NCI-H146 (cell line): ENCODE measurements at regions not wholly inside any gene's neighbourhood (a gene's known extent, or its start where the extent isn't known, plus 50 kb on each side); places are given as distances from the start of the nearest gene placed in this dataset.
"Not testable (repeated sequence)": the region's sequence is repeated elsewhere in the genome, so short reads cannot be mapped to it uniquely, and the experiment has no call there.

ENCODE experiments used
- DNase-seq: peaks from one replicate; lab custom pipeline; 2025; lab: John Stamatoyannopoulos, UW

DNA sequence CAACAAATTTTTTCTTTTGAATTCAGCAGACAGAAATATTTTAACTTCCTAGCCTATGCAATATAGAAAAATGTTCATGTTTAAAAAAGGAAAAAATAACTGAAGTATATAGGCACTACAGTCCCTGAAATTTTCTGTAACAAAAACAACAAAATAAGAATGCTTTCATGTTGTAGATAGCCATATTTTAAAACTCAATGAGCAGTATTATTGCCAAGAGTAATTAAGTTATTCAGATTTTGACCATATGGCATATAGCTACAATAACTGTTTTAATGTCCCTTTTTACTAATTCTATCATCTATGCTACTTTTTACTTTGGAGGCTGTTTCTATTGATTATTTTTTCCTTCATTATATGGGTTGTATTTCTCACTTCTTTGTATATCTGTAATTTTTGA lies 283.3 kb upstream of the RIMS1 start:
- DNase-seq, result no peak

GRCh38 chr6:71608646-71609045 lies 277.7 kb upstream of the RIMS1 start:
- DNase-seq, result no peak

DNA sequence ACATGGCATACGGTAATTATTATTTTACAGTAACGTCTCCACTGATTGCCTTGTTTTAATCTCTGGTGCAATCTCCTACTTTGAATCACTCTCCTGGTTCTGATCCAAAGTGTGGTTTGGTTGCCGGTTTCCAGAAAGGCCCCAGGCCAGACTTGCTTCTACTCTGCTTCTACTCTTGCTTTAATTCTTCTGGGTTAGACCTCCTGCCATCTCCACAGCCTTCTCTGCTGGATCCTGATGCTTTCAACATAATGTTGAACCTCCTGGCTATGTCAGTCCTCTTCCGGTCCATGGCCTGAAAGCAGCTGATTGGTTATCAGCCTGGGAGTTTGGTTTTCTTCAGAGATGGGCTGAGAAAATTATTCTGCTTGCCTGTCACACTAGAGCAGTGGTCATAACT lies 266.5 kb upstream of the RIMS1 start:
- no peak for DNase-seq

DNA sequence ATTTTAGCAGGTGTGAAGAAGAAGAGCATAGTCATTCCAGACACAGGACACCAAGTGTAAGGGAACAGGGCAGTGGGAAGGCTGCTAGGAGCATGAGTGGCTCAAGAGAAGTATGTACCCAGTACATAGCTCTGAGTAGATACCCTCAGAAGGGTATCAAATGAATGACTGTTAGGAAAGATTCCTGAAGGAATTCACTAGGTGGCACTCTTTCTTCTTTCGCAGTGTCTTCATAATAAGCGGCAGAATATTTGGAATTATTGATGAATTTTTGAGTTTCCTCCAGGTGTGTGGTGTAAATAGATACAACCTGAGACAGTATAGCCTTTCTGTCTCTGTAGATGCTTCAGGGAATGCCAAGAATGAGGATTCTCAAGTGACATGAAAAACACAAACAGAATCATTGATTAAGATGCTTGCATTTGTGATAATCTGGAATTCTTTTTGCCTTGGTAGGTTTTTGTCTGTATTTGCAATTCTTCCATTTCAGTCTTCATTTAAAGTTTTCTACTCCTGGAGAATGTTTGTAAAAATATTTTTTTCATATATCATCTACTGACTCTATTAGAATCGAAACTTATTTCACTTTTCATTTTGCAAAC lies 264.3 kb upstream of the RIMS1 start:
- DNase-seq, result no peak

- no peak for DNase-seq
Observed at GRCh38 chr6:71642120-71642519, 244.2 kb upstream of the RIMS1 start.

DNA sequence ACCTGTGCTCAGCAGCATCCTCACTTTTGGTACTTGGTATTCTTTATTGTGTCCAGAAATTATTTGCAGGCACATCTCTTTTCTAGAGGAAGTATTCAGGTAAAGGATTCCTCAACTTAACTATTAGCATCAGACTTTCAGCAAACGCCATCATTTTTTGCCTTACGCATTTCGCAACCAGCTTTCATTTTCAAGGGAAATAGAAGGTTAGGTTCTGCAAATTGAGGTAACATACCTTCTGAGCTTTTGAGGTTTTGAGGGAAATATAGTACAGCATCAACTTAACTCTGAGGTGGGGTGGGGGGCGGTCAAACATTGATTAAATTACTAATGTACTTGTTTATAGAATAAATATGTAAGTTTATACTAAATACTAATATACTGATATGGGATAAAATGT lies 243.6 kb upstream of the RIMS1 start:
- no peak for DNase-seq

GRCh38 chr6:71645299-71645698 lies 241.1 kb upstream of the RIMS1 start:
- DNase-seq, result no peak

DNA sequence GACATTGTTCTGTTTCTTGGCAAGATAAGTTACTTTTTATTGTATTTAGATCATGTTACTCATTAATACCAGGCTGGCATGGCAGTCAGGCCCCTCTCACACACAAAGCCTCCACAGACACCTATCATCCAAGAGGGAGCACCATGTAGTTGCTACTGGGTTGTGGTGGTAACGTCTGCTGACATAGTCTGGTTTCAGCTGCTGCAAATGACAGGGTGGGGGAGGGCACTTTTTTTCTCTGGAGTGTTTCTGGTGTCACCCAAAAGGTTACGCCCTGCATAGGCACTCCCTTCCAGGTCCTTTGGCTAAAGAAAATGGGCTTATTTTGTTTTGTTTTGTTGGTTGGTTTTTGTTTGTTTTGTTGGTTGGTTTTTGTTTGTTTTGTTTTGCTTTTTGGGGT lies 236.4 kb upstream of the RIMS1 start:
- no peak for DNase-seq

DNA sequence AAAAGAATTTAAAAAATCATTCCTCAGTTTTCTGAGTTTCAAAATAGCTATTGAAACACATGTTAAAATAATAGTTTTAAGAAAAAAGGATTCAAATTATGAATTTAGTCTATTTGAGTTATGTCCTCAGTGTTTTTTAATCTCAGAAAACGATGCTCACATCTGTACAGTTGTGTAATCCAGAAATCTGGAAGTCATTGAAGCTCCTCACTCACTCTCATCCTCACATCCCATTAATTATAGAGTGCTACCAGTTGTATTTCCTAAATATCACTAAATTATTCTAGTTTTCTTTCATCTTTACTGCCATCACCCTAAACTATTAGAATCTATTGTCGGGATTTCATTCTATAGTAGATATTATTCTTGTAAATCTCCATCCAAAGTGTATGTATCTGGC lies 234.7 kb upstream of the RIMS1 start:
- no peak for DNase-seq

DNA sequence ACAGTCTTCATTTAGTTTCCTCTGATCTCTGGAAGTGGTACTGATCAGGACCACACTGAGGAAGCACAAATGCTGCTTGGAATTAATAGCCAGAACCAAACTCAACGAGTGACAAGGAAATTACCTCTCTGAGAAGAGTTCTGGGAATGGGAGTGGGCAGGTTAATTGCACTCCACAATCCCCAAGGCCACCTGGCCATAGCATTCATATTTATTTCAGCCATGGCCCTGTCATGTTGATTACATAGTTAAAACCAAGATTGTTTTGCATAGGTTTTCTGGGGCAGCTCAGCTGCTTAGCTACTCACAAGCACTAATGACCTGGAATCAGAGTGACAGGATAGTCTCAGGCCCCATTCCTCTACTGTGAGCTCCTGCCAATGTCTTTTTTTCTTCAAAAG lies 230.2 kb upstream of the RIMS1 start:
- no peak for DNase-seq

- DNase-seq, result no peak
Observed at GRCh38 chr6:71665931-71666330, 220.4 kb upstream of the RIMS1 start.

GRCh38 chr6:71672876-71673275 lies 213.5 kb upstream of the RIMS1 start:
- no peak for DNase-seq

DNA sequence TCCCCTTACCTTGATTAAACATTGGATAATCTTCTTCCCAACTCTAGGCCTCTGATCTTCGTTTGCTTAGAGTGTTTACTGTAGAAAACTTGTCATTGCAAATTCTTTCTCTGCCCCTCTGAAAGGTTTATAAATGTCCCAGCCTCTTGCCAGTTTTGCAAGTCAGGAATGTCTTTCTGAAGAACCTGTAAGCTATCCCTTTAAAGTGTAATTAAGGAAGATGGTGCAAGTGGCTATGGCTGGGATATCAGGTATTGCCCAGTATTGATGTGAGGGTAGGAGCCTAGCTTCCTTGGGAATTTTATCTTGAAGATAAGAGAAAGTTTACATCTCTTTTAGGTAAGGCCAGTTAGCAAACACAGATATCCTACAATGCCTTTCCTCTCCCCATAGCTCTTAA lies 211.0 kb upstream of the RIMS1 start:
- no peak for DNase-seq

- no peak for DNase-seq
Observed at GRCh38 chr6:71676298-71676697, 210.1 kb upstream of the RIMS1 start.

DNA sequence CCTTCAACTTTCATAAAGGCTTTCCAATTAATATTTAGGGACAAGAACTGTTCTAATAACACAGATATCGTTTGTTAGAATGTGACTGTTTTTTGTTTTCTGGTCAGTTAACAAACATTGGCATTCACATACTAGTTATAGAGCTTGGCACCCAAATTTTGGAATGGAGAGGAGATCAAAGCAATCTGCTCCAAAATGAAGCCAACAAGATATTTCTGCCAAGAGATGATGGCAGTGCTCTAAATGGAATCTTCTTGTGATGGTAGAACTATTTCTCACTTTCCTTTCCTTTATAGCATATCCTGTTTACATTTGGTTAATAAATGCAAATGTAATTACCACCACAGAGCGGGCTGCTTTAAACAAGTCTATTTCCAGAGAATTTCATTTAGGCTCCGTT lies 208.3 kb upstream of the RIMS1 start:
- DNase-seq, result no peak

DNA sequence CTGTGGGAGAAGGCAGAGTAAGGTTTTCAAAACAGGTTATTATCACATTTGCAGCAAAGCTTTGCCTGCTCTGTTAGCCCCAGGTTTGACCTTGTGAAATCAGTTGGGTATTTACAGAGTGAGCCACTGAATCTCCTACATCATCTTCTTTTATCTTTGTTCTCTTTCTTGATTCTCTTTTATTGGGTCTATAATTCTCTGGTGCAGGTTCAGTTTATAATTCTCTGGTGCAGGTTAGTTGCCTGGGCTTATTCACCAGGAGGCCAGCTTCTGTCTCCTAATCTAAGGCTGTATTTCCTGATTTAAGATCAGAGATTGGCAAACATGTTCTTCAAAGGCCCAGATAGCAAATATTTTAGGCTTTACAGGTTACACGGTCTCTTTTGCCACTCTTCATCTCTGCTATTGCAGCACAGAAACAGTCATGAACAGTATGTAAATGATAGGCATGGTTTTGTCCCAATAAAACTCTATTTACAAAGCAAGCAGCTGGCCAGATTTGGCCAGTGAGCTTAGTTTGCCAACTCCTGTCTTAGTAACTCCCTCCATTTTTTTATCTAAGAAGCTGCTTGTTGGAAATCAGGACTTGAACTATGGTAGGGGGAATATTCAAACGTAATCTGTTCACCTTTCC lies 205.0 kb upstream of the RIMS1 start:
- no peak for DNase-seq

- DNase-seq, result not testable (repeated sequence)
Observed at GRCh38 chr6:71686021-71686677, 200.2 kb upstream of the RIMS1 start.

DNA sequence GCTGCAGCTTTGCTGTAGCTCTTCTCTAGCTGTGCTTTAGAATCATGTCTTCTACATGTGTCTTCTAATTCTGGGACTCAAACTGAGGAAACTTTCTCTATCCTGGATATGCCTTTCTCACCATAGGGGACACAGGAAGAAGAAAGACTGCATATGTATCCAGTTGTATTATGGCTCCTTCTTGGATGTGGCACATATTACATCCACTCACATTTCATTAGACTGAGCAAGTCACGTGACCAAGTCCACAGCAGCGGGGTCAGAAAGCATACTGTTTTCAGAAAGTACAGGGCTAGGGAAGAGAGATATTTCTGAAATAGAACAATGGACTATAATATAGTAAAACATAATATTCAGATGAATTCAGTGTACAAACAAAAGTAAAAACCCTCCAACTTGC lies 187.6 kb upstream of the RIMS1 start:
- DNase-seq, result no peak

DNA sequence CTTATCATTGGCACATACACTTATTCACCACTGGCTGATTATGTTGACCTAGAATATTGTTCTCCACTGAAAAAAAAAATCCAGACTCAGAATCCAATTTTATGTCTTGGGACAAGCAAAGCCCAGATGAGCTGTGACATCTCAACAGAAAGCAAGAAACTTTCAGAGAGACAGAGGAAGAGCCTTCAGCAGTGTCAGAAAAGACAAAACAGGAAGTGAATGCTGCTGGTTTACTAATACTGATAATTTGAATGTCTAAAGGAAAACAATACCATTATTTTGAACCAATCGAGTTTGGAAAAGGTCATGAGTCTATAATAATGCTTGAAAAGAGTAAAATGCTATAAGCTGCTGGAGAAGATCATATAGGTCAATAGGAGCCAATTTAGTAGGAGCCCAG lies 179.8 kb upstream of the RIMS1 start:
- DNase-seq, result no peak

DNA sequence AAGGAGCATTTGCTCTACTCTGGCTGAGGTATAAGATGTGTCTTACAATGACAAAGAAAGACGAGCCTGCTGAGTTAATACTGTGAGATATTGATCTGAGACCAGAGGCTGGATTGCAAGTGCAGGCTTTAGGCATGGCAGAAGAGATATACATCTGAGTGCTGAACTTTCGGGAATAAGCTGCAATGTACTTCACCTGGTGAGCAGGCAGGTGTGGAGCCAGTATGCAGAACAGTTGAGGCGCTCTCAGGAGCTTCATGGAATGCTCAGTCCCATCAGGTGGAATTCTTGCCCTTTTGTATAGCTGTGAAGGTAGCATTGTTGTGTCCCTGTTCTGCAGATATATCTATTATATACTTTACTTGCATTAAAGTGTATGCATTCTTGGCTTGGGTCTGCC lies 179.3 kb upstream of the RIMS1 start:
- no peak for DNase-seq

- no peak for DNase-seq
Observed at GRCh38 chr6:71720705-71721104, 165.6 kb upstream of the RIMS1 start.

- no peak for DNase-seq
Observed at GRCh38 chr6:71721642-71722041, 164.7 kb upstream of the RIMS1 start.

DNA sequence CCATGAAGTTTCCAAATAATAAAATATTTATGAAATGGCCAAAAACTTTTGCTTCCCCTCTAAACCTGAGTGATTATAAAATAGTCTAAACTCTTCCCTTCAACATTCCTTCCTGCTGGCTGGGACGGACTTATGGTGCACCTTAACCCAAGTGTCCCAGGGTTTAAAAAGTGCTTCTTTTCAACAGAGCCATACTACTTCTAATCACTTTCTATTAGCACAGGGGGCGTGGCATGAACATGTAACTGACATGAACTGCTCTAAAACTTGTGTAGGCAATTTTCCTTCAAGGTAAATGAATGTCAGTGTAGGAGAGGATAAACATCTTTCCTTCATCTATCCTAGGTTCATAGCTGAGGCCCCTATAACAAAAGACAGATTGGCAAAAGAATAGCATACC lies 163.6 kb upstream of the RIMS1 start:
- DNase-seq, result no peak
